ENCODE measurements at regions not wholly inside any gene's neighbourhood (a gene's known extent, or its start where the extent isn't known, plus 50 kb on each side); places are given as distances from the start of the nearest gene placed in this dataset.
A peak's percentile ranks its signal among the peaks of the same experiment; 100 is the strongest.

DNA sequence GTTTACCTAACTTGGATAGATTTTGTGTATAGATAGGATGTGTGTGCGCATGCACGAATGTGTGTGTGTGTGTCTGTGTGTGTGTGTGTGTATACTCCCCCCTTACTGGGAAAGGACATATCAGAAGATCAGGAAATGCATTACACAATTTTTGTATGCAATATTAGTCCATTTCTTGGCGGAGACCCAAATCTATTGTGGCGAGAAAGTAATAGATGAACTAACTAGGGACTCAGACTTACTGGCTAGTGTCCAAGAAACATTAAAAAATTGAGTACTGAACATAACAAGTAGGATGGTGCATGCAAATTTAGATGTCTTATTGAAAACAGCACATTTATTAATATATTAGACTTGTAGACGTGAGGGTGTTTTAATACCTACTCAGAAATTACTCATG is 1036.5 kb upstream of the FANCL start:
- no peaks in the 10 kb centered on the region for H4K20me1 ChIP-seq (ENCODE audit: insufficient read depth)
- no peaks in the 10 kb centered on the region for H3F3A ChIP-seq (ENCODE audit: insufficient read depth, low read depth)
- no peaks in the 10 kb centered on the region for H3K27me3 ChIP-seq (ENCODE audit: insufficient read depth, low read depth)
- no peak overlapping the region for H3K4me3 ChIP-seq
- CTCF ChIA-PET, result no interaction called here
- no peaks in the 10 kb centered on the region for H3K4me1 ChIP-seq (replicated peaks; ENCODE audit: insufficient read depth)
- no peaks in the 10 kb centered on the region for H3K9me2 ChIP-seq (ENCODE audit: insufficient read depth)
- POLR2A ChIA-PET (ENCODE audit: unreplicated experiment), result no interaction called here
- no peaks in the 10 kb centered on the region for H3K79me2 ChIP-seq (ENCODE audit: low read depth)
- no peaks in the 10 kb centered on the region for H3K36me3 ChIP-seq (ENCODE audit: low read depth)
- H3K4me2 ChIP-seq, result no peak overlapping the region
- no peak overlapping the region for H3K27ac ChIP-seq
- no peaks in the 10 kb centered on the region for H3K9me3 ChIP-seq (ENCODE audit: insufficient read depth, low read depth)
- DNase-seq, result no peak
- TF ChIP-seq EZH2 (IDR thresholded peaks at IDR 0.05; ENCODE audit: low read depth), result no peak
- TF ChIP-seq, protein P1, sequence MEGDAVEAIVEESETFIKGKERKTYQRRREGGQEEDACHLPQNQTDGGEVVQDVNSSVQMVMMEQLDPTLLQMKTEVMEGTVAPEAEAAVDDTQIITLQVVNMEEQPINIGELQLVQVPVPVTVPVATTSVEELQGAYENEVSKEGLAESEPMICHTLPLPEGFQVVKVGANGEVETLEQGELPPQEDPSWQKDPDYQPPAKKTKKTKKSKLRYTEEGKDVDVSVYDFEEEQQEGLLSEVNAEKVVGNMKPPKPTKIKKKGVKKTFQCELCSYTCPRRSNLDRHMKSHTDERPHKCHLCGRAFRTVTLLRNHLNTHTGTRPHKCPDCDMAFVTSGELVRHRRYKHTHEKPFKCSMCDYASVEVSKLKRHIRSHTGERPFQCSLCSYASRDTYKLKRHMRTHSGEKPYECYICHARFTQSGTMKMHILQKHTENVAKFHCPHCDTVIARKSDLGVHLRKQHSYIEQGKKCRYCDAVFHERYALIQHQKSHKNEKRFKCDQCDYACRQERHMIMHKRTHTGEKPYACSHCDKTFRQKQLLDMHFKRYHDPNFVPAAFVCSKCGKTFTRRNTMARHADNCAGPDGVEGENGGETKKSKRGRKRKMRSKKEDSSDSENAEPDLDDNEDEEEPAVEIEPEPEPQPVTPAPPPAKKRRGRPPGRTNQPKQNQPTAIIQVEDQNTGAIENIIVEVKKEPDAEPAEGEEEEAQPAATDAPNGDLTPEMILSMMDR (conservative IDR thresholded peaks at IDR 0.05), result no peak
- intact Hi-C loops (cut with micrococcal nuclease; ENCODE audit: unreplicated experiment), result no loop called here
- no peak overlapping the region for H2AFZ ChIP-seq
- no TSS peak for BruUV-seq (replicated peaks)

DNA sequence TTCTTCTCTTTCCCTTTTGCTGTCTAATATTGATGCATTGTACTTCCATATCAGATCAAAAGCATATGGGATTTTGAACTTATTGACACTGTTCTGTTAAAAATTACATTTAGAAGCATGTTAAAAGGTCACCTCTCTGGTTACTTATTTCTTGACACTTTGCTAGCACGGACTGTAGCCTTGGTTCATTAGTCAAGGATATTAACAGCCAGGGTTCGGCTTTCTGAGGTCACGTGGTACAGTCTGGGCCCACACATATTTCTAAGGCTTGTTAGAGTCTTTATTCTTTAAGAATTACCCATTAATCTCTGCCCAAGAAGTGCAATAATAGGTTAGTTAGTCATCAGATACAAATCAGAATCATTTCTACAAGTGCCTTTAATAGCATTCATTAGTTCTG is 1035.8 kb upstream of the FANCL start:
- Histone ChIP-seq H3K4me2 (no peak overlapping the region), H3K9me2 (ENCODE audit: insufficient read depth) (no peaks in the 10 kb centered on the region), H3K4me3 (no peak overlapping the region), H3K9me3 (ENCODE audit: insufficient read depth, low read depth) (no peaks in the 10 kb centered on the region), H3K36me3 (ENCODE audit: low read depth) (no peaks in the 10 kb centered on the region), H3K27ac (no peak overlapping the region), H3K4me1 (replicated peaks; ENCODE audit: insufficient read depth) (no peaks in the 10 kb centered on the region), H2AFZ (no peak overlapping the region), H3F3A (ENCODE audit: insufficient read depth, low read depth) (no peaks in the 10 kb centered on the region), H4K20me1 (ENCODE audit: insufficient read depth) (no peaks in the 10 kb centered on the region), H3K79me2 (ENCODE audit: low read depth) (no peaks in the 10 kb centered on the region), H3K27me3 (ENCODE audit: insufficient read depth, low read depth) (no peaks in the 10 kb centered on the region)
- no TSS peak for BruUV-seq (replicated peaks)
- TF ChIP-seq EZH2 (IDR thresholded peaks at IDR 0.05; ENCODE audit: low read depth), result no peak
- TF ChIP-seq, protein P1 (conservative IDR thresholded peaks at IDR 0.05), result no peak
- CTCF ChIA-PET, result no interaction called here
- intact Hi-C loops (cut with micrococcal nuclease; ENCODE audit: unreplicated experiment), result no loop called here
- no peak for DNase-seq
- POLR2A ChIA-PET (ENCODE audit: unreplicated experiment), result no interaction called here

DNA sequence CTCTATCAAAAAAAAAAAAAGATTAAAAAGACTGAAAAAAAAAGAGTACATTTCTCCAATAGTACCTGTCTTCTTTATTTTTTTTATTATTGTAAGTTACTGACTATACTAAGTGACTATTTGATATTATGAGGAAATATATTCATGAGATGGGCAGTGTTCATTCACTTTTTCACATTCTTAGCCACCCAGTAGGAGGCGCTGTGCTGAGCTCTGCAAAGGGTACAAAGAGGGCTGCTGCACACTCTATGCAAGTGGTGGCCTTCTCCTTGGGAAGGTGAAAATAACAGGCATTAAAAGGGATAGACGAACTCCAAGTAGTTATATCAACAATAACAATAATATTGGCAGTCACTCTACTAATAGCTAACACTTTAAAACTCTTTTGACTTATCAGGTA is 1034.9 kb upstream of the FANCL start:
- no peak overlapping the region for H3K27ac ChIP-seq
- H3K4me3 ChIP-seq, result no peak overlapping the region
- no TSS peak for BruUV-seq (replicated peaks)
- TF ChIP-seq, protein P1 (conservative IDR thresholded peaks at IDR 0.05), result peak; percentile 43
- no peak for TF ChIP-seq EZH2 (IDR thresholded peaks at IDR 0.05; ENCODE audit: low read depth)
- intact Hi-C loops (cut with micrococcal nuclease; ENCODE audit: unreplicated experiment), result no loop called here
- no peaks in the 10 kb centered on the region for H3F3A ChIP-seq (ENCODE audit: insufficient read depth, low read depth)
- H3K27me3 ChIP-seq (ENCODE audit: insufficient read depth, low read depth), result no peaks in the 10 kb centered on the region
- DNase-seq, result no peak
- H3K9me2 ChIP-seq (ENCODE audit: insufficient read depth), result no peaks in the 10 kb centered on the region
- POLR2A ChIA-PET (ENCODE audit: unreplicated experiment), result no interaction called here
- H3K79me2 ChIP-seq (ENCODE audit: low read depth), result no peaks in the 10 kb centered on the region
- no peaks in the 10 kb centered on the region for H3K9me3 ChIP-seq (ENCODE audit: insufficient read depth, low read depth)
- CTCF ChIA-PET, result no interaction called here
- H4K20me1 ChIP-seq (ENCODE audit: insufficient read depth), result no peaks in the 10 kb centered on the region
- H3K36me3 ChIP-seq (ENCODE audit: low read depth), result no peaks in the 10 kb centered on the region
- H2AFZ ChIP-seq, result no peak overlapping the region
- H3K4me1 ChIP-seq (replicated peaks; ENCODE audit: insufficient read depth), result no peaks in the 10 kb centered on the region
- no peak overlapping the region for H3K4me2 ChIP-seq

Measured in PC-9 (cell line).